MM.1S (cell line): ENCODE measurements at regions not wholly inside any gene's neighbourhood (a gene's known extent, or its start where the extent isn't known, plus 50 kb on each side); places are given as distances from the start of the nearest gene placed in this dataset.

Source experiments
- EZH2 ChIP-seq: fragments of 300-600 bp; sonication (generic); optimal IDR thresholded peaks from 2 replicates; pipeline ENCODE3; 2017; ENCODE audit warnings: low read depth, mild to moderate bottlenecking, antibody characterized with exemption, low read length, mixed read lengths
- EZH2phosphoT487 ChIP-seq: fragments of 300-600 bp; sonication (generic); IDR thresholded peaks from 2 replicates; pipeline ENCODE4 v1.6.1; 2018; ENCODE audit warnings: antibody characterized with exemption, low read length
- TF ChIP-seq, protein P1 (sequence below): fragments of 300-600 bp; sonication (generic); IDR thresholded peaks from 2 replicates; pipeline ENCODE4 v1.5.1; 2016; ENCODE audit warnings: antibody characterized with exemption, low read length, mixed read lengths

DNA sequence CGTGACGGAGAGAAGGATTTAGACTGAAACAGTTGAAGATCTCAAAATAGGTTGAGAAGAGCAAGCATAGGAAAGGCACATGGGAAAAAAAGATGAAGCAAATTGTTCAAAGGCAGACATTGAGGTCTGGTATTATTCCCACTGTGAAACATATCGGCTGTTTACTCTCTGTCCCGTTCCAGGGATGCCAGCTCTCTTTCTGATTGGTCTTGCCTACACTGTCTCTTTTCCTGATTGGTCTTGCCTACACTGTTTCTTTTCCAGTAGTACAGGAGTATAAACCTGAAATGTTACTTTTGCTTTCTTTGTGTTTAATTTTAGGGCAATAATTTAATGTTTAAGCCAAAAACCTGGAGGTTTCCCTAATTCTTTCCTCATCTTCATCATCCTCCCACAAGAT lies 226.5 kb upstream of the MCHR2 start:
- TF ChIP-seq, protein P1, sequence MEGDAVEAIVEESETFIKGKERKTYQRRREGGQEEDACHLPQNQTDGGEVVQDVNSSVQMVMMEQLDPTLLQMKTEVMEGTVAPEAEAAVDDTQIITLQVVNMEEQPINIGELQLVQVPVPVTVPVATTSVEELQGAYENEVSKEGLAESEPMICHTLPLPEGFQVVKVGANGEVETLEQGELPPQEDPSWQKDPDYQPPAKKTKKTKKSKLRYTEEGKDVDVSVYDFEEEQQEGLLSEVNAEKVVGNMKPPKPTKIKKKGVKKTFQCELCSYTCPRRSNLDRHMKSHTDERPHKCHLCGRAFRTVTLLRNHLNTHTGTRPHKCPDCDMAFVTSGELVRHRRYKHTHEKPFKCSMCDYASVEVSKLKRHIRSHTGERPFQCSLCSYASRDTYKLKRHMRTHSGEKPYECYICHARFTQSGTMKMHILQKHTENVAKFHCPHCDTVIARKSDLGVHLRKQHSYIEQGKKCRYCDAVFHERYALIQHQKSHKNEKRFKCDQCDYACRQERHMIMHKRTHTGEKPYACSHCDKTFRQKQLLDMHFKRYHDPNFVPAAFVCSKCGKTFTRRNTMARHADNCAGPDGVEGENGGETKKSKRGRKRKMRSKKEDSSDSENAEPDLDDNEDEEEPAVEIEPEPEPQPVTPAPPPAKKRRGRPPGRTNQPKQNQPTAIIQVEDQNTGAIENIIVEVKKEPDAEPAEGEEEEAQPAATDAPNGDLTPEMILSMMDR: no peak
- TF ChIP-seq EZH2: no peak
- TF ChIP-seq EZH2phosphoT487: no peak
